Uterus (tissue), 2 donors: ENCODE measurements at regions not wholly inside any gene's neighbourhood (a gene's known extent, or its start where the extent isn't known, plus 50 kb on each side); places are given as distances from the start of the nearest gene placed in this dataset.

Experiments
- CTCF ChIP-seq, 4 experiments: fragments of 200-600 bp in 2 of 4; fragments of 450-650 bp in 2 of 4; sonication (generic) in 2 of 4; IDR thresholded peaks; one replicate each; pipeline ENCODE4 v1.5.1; 2016 to 2019; ENCODE audit warnings: antibody characterized with exemption in 4 of 4, mild to moderate bottlenecking in 2 of 4, moderate library complexity in 1 of 4
- POLR2A ChIP-seq, 2 donors: fragments of 450-650 bp; IDR thresholded peaks; one replicate each; pipeline ENCODE4 v1.6.1; 2016; ENCODE audit warnings: antibody characterized with exemption in 2 of 2, mild to moderate bottlenecking in 1 of 2, moderate library complexity in 1 of 2

GRCh38 chr2:226308986-226309385 lies 490.6 kb downstream of the IRS1 start:
- TF ChIP-seq CTCF (IDR thresholded peaks at IDR 0.05) (no peak), POLR2A (IDR thresholded peaks at IDR 0.05) (no peak)
